ENCODE measurements at regions not wholly inside any gene's neighbourhood (a gene's known extent, or its start where the extent isn't known, plus 50 kb on each side); places are given as distances from the start of the nearest gene placed in this dataset.

DNA sequence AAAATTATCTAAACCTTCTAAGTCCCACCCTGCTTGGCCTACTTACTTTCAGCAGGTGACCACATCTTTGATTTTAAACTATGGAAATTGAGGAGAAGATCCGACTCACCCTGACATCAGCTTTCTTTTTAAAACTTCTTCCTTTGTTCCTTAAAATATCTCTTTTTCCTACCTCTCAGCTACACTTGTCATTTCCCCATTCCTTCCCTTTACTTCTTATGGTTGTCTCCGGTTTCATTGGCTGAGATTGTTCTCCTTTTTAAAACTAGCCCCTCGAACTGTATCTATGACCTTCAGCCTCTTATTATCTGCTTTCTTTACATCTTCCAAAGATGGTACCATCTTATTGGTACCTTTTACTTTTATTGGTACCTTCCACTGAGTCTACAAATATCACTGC is 87.8 kb upstream of the NRIP1 start:
- no peak for TF ChIP-seq POLR2A (IDR thresholded peaks at IDR 0.05; ENCODE audit: low read length)
- no peak for TF ChIP-seq GATA1 (IDR thresholded peaks at IDR 0.05; ENCODE audit: low read depth, low read length)

All from erythroblast (primary cell).